ENCODE measurements at regions not wholly inside any gene's neighbourhood (a gene's known extent, or its start where the extent isn't known, plus 50 kb on each side); places are given as distances from the start of the nearest gene placed in this dataset.

GRCh38 chr4:164070625-164071024 is 576.1 kb downstream of the TMA16 start:
- TF ChIP-seq, protein P1, sequence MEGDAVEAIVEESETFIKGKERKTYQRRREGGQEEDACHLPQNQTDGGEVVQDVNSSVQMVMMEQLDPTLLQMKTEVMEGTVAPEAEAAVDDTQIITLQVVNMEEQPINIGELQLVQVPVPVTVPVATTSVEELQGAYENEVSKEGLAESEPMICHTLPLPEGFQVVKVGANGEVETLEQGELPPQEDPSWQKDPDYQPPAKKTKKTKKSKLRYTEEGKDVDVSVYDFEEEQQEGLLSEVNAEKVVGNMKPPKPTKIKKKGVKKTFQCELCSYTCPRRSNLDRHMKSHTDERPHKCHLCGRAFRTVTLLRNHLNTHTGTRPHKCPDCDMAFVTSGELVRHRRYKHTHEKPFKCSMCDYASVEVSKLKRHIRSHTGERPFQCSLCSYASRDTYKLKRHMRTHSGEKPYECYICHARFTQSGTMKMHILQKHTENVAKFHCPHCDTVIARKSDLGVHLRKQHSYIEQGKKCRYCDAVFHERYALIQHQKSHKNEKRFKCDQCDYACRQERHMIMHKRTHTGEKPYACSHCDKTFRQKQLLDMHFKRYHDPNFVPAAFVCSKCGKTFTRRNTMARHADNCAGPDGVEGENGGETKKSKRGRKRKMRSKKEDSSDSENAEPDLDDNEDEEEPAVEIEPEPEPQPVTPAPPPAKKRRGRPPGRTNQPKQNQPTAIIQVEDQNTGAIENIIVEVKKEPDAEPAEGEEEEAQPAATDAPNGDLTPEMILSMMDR (IDR thresholded peaks at IDR 0.05), result no peak
- TF ChIP-seq EZH2 (IDR thresholded peaks at IDR 0.05), result no peak
